Erythroblast (primary cell): ENCODE measurements at regions not wholly inside any gene's neighbourhood (a gene's known extent, or its start where the extent isn't known, plus 50 kb on each side); places are given as distances from the start of the nearest gene placed in this dataset.
"Not testable (repeated sequence)": the region's sequence is repeated elsewhere in the genome, so short reads cannot be mapped to it uniquely, and the experiment has no call there.

Source experiments
- DNase-seq, 2 experiments: peaks; one replicate each; lab custom pipeline; 2025; lab: John Stamatoyannopoulos, UW
- GATA1 ChIP-seq: IDR thresholded peaks from 2 replicates; pipeline ENCODE4 v1.6.1; 2011; ENCODE audit warnings: low read depth, mild to moderate bottlenecking, control low read depth, low read length, moderate library complexity
- POLR2A ChIP-seq: IDR thresholded peaks from 2 replicates; pipeline ENCODE4 v1.6.1; 2011; ENCODE audit warnings: mild to moderate bottlenecking, low read length

GRCh38 chr17:77284023-77284617 lies 143.4 kb downstream of the SEC14L1 start:
- no peak for DNase-seq
- TF ChIP-seq GATA1: no peak
- TF ChIP-seq POLR2A: no peak

- no peak for TF ChIP-seq POLR2A
- TF ChIP-seq GATA1: no peak
- DNase-seq: no peak
Measured at GRCh38 chr17:77285594-77286390, 145.0 kb downstream of the SEC14L1 start.

GRCh38 chr17:77286391-77286640 lies 145.5 kb downstream of the SEC14L1 start:
- TF ChIP-seq POLR2A: no peak
- TF ChIP-seq GATA1: no peak
- no peak for DNase-seq

GRCh38 chr17:77286641-77287431 lies 146.1 kb downstream of the SEC14L1 start:
- no peak for TF ChIP-seq GATA1
- TF ChIP-seq POLR2A: no peak
- no peak for DNase-seq

GRCh38 chr17:77287432-77288068 lies 146.8 kb downstream of the SEC14L1 start:
- DNase-seq: no peak

GRCh38 chr17:77288115-77288619 lies 147.4 kb downstream of the SEC14L1 start:
- no peak for TF ChIP-seq POLR2A
- no peak for TF ChIP-seq GATA1

More at GRCh38 chr17:77287432-77288068, 146.8 kb downstream of the SEC14L1 start:
- no peak for TF ChIP-seq POLR2A
- no peak for TF ChIP-seq GATA1

GRCh38 chr17:77290759-77291558 lies 150.2 kb downstream of the SEC14L1 start:
- not testable (repeated sequence) for DNase-seq

More at GRCh38 chr17:77288115-77288619, 147.4 kb downstream of the SEC14L1 start:
- DNase-seq: no peak

- DNase-seq: no peak
Measured at GRCh38 chr17:77291591-77292386, 151.0 kb downstream of the SEC14L1 start.

GRCh38 chr17:77294761-77295160 lies 154.0 kb downstream of the SEC14L1 start:
- no peak for TF ChIP-seq POLR2A
- no peak for TF ChIP-seq GATA1

More at GRCh38 chr17:77291591-77292386, 151.0 kb downstream of the SEC14L1 start:
- TF ChIP-seq GATA1 (no peak), POLR2A (no peak)

GRCh38 chr17:77295241-77295853 lies 154.6 kb downstream of the SEC14L1 start:
- DNase-seq: no peak
- no peak for TF ChIP-seq POLR2A
- no peak for TF ChIP-seq GATA1

More at GRCh38 chr17:77294761-77295160, 154.0 kb downstream of the SEC14L1 start:
- DNase-seq: no peak

- no peak for TF ChIP-seq GATA1
- no peak for TF ChIP-seq POLR2A
- DNase-seq: no peak
Measured at GRCh38 chr17:77296769-77297409, 156.1 kb downstream of the SEC14L1 start.
